SK-N-SH (cell line): ENCODE measurements at regions not wholly inside any gene's neighbourhood (a gene's known extent, or its start where the extent isn't known, plus 50 kb on each side); places are given as distances from the start of the nearest gene placed in this dataset.
"Not testable (repeated sequence)": the region's sequence is repeated elsewhere in the genome, so short reads cannot be mapped to it uniquely, and the experiment has no call there.

Experiments
- EP300 ChIP-seq, 2 experiments: IDR thresholded peaks; 2 replicates each; pipeline versions ENCODE4 v1.4.0 to v1.6.1; 2012; ENCODE audit warnings: borderline replicate concordance in 1 of 2, low read depth in 1 of 2, low read length in 1 of 2
- EZH2phosphoT487 ChIP-seq: fragments of 200-600 bp; sonication (generic); IDR thresholded peaks from 2 replicates; pipeline ENCODE4 v1.6.1; 2017; ENCODE audit warnings: low read depth, mixed run types, mild to moderate bottlenecking, antibody characterized with exemption, moderate library complexity, borderline replicate concordance
- JUND ChIP-seq: IDR thresholded peaks from 2 replicates; pipeline ENCODE4 v1.4.0; 2012
- MEF2A ChIP-seq: IDR thresholded peaks from 2 replicates; pipeline ENCODE4 v1.4.0; 2012; ENCODE audit warnings: low read depth, borderline replicate concordance
- NRF1 ChIP-seq: IDR thresholded peaks from 2 replicates; pipeline ENCODE4 v1.6.1; 2012; ENCODE audit warnings: low read depth, mild to moderate bottlenecking, low read length
- POLR2AphosphoS5 ChIP-seq: IDR thresholded peaks from 2 replicates; pipeline ENCODE4 v1.6.1; 2012; ENCODE audit warnings: low read depth, low read length
- TF ChIP-seq, protein P1 (sequence below): fragments of 200-600 bp; sonication (generic); IDR thresholded peaks from 2 replicates; pipeline ENCODE4 v1.6.1; 2017; ENCODE audit warnings: antibody characterized with exemption, mild to moderate bottlenecking, moderate library complexity
- TF ChIP-seq, protein P2 (sequence below): IDR thresholded peaks from 2 replicates; pipeline ENCODE4 v1.6.1; 2012; ENCODE audit warnings: mild to moderate bottlenecking, low read depth, low read length, moderate library complexity

DNA sequence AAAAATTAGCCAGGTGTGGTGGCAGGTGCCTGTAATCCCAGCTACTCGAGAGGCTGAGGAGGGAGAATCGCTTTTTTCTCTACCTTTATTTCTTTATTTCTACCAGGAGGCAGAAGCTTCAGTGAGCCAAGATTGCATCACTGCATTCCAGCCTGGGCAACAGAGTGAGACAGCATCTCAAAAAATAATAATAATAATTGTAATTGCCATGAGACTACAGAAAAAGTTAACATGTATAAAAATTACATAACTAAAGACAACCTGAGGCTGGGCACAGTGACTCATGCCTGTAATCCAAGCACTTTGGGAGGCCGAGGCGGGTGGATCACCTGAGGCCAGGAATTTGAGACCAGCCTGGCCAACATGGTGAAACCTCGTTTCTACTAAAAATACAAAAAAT is 181.5 kb downstream of the WSCD1 start:
- TF ChIP-seq EZH2phosphoT487; EP300 (IDR thresholded peaks at IDR 0.05; ENCODE audit: borderline replicate concordance in 1 of 2, low read depth in 1 of 2, low read length in 1 of 2); JUND; NRF1; MEF2A; POLR2AphosphoS5: not testable (repeated sequence)
- TF ChIP-seq, protein P1, sequence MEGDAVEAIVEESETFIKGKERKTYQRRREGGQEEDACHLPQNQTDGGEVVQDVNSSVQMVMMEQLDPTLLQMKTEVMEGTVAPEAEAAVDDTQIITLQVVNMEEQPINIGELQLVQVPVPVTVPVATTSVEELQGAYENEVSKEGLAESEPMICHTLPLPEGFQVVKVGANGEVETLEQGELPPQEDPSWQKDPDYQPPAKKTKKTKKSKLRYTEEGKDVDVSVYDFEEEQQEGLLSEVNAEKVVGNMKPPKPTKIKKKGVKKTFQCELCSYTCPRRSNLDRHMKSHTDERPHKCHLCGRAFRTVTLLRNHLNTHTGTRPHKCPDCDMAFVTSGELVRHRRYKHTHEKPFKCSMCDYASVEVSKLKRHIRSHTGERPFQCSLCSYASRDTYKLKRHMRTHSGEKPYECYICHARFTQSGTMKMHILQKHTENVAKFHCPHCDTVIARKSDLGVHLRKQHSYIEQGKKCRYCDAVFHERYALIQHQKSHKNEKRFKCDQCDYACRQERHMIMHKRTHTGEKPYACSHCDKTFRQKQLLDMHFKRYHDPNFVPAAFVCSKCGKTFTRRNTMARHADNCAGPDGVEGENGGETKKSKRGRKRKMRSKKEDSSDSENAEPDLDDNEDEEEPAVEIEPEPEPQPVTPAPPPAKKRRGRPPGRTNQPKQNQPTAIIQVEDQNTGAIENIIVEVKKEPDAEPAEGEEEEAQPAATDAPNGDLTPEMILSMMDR, result not testable (repeated sequence)
- TF ChIP-seq, protein P2, sequence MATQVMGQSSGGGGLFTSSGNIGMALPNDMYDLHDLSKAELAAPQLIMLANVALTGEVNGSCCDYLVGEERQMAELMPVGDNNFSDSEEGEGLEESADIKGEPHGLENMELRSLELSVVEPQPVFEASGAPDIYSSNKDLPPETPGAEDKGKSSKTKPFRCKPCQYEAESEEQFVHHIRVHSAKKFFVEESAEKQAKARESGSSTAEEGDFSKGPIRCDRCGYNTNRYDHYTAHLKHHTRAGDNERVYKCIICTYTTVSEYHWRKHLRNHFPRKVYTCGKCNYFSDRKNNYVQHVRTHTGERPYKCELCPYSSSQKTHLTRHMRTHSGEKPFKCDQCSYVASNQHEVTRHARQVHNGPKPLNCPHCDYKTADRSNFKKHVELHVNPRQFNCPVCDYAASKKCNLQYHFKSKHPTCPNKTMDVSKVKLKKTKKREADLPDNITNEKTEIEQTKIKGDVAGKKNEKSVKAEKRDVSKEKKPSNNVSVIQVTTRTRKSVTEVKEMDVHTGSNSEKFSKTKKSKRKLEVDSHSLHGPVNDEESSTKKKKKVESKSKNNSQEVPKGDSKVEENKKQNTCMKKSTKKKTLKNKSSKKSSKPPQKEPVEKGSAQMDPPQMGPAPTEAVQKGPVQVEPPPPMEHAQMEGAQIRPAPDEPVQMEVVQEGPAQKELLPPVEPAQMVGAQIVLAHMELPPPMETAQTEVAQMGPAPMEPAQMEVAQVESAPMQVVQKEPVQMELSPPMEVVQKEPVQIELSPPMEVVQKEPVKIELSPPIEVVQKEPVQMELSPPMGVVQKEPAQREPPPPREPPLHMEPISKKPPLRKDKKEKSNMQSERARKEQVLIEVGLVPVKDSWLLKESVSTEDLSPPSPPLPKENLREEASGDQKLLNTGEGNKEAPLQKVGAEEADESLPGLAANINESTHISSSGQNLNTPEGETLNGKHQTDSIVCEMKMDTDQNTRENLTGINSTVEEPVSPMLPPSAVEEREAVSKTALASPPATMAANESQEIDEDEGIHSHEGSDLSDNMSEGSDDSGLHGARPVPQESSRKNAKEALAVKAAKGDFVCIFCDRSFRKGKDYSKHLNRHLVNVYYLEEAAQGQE, result not testable (repeated sequence)
